Psoas muscle (tissue), 7 donors: ENCODE measurements at regions not wholly inside any gene's neighbourhood (a gene's known extent, or its start where the extent isn't known, plus 50 kb on each side); places are given as distances from the start of the nearest gene placed in this dataset.

Experiments used
- ATAC-seq, 4 donors: fragments of 200-7000 bp; cut with Tn5 transposase; one replicate each; pipeline ENCODE4 v1.9.1; 2020; ENCODE audit warnings: moderate library complexity in 3 of 4, mild to moderate bottlenecking in 2 of 4
- DNase-seq, 2 donors: peaks; one replicate each; pipeline ENCODE4 v3.0.0-alpha.2; 2020
- H3K27ac ChIP-seq: fragments of 200-600 bp; one replicate; pipeline ENCODE4 v1.8.0; 2022
- H3K27me3 ChIP-seq, 3 donors: fragments of 200-600 bp in 1 of 3; one replicate each; pipeline versions ENCODE4 v1.6.1 to v1.8.0; 2013 to 2022; ENCODE audit warnings: low read length in 2 of 3, mild to moderate bottlenecking in 2 of 3, moderate library complexity in 1 of 3; ENCODE audit not compliant: insufficient read depth in 3 of 3
- H3K36me3 ChIP-seq, 2 donors: fragments of 200-600 bp in 1 of 2; one replicate each; pipeline versions ENCODE4 v1.6.1 to v1.8.0; 2013 to 2022; ENCODE audit warnings: low read depth in 1 of 2, mild to moderate bottlenecking in 1 of 2, moderate library complexity in 1 of 2; ENCODE audit not compliant: insufficient read depth in 1 of 2
- H3K4me1 ChIP-seq: fragments of 200-600 bp; one replicate; pipeline ENCODE4 v1.8.0; 2022
- H3K4me3 ChIP-seq: fragments of 200-600 bp; one replicate; pipeline ENCODE4 v1.8.0; 2022; ENCODE audit warnings: mild to moderate bottlenecking
- H3K9me3 ChIP-seq: fragments of 200-600 bp; one replicate; pipeline ENCODE4 v1.8.0; 2022
- CTCF ChIP-seq: fragments of 200-600 bp; IDR thresholded peaks from one replicate; pipeline ENCODE4 v1.8.0; 2022; ENCODE audit warnings: antibody characterized with exemption
- WGBS, 3 donors: extraction: QIAGEN DNeasy Blood & Tissue Kit; methylation state at CpG; one replicate each; pipeline versions ENCODE4 v1.1.6 to v1.1.7; 2013; 5-methylcytosine and 5-hydroxymethylcytosine counted together
- intact Hi-C, 2 donors: fragments of 100-400 bp; cut with DNase I; formaldehyde crosslinking; loops; one replicate each; pipeline versions ENCODE4 v1.11.0 to v1.14.2; 2022
- donor health status: healthy with polysubstance abuse.
- donor health status: DM: no; HTN: no; CAD: no; lungs with moderate emphysema.
- donor health status: Bipolar disorder and iron deficiency.
- donor health status: healthy.
- donor health status: DM: yes; HTN: yes; CAD: no.
- donor health status: DM: no; HTN: no; CAD: no.
- donor health status: DM: yes; HTN: yes; CAD: no.

- intact Hi-C loops: loop anchor here in 1 of 2 donors (10.0 kb wide), 1 partner anchor 305 kb away; the partner anchor contains the start of gene TLE3
- Histone ChIP-seq H3K4me1 (peaks cover 22% of the 10 kb centered on the region), H3K27ac (peak overlapping the region; percentile 67), H3K27me3 (peaks cover 0 to 2% (median 0%) of the 10 kb centered on the region in 3 donors), H3K36me3 (no peaks in the 10 kb centered on the region), H3K4me3 (no peak overlapping the region), H3K9me3 (no peaks in the 10 kb centered on the region)
- WGBS, 3 donors: 91 to 92% (median 91%) methylated on average over 9 of the region's 9 CpGs
- no peak for DNase-seq
- no peak for ATAC-seq
- TF ChIP-seq CTCF: no peak
Measured at GRCh38 chr15:69789648-69790393, 307.9 kb downstream of the TLE3 start.

- no peaks in the 10 kb centered on the region for H3K9me3 ChIP-seq
- WGBS, 3 donors: 26 to 39% (median 31%) methylated on average over 12 of the region's 12 CpGs
- peak overlapping the region; percentile 67 for H3K27ac ChIP-seq
- peaks cover 0 to 2% (median 0%) of the 10 kb centered on the region in 3 donors for H3K27me3 ChIP-seq
- no peaks in the 10 kb centered on the region for H3K36me3 ChIP-seq
- peak; percentile 94 to 96 (median 94) for ATAC-seq
- peak; percentile 73 to 88 for DNase-seq
- no peak for TF ChIP-seq CTCF
- H3K4me3 ChIP-seq: no peak overlapping the region
- peaks cover 29% of the 10 kb centered on the region for H3K4me1 ChIP-seq
- intact Hi-C loops: loop anchor here in 1 of 2 donors (10.0 kb wide), 1 partner anchor 304 kb away; the partner anchor contains the start of gene TLE3
Measured at GRCh38 chr15:69790632-69791031, 307.1 kb downstream of the TLE3 start.

- no peak for DNase-seq
Measured at GRCh38 chr15:69792823-69793222, 304.9 kb downstream of the TLE3 start.

GRCh38 chr15:69793431-69793780 lies 304.3 kb downstream of the TLE3 start:
- Histone ChIP-seq H3K36me3 (no peaks in the 10 kb centered on the region), H3K27ac (peak overlapping the region; percentile 71), H3K4me1 (peaks cover 29% of the 10 kb centered on the region), H3K27me3 (peaks cover 0 to 2% (median 0%) of the 10 kb centered on the region in 3 donors), H3K9me3 (no peaks in the 10 kb centered on the region), H3K4me3 (no peak overlapping the region)
- no peak for TF ChIP-seq CTCF
- ATAC-seq: no peak
- WGBS, 3 donors: 57 to 64% (median 59%) methylated on average over 9 of the region's 9 CpGs
- intact Hi-C loops: loop anchor here in 1 of 2 donors (10.0 kb wide), 1 partner anchor 301 kb away; the partner anchor contains the start of gene TLE3
- DNase-seq: no peak

More at GRCh38 chr15:69792823-69793222, 304.9 kb downstream of the TLE3 start:
- Histone ChIP-seq H3K4me3 (no peak overlapping the region), H3K9me3 (no peaks in the 10 kb centered on the region), H3K27me3 (peaks cover 0 to 2% (median 0%) of the 10 kb centered on the region in 3 donors), H3K27ac (no peak overlapping the region), H3K4me1 (peaks cover 29% of the 10 kb centered on the region), H3K36me3 (no peaks in the 10 kb centered on the region)
- 91 to 97% (median 93%) methylated on average over 4 of the region's 4 CpGs for WGBS, 3 donors
- no peak for TF ChIP-seq CTCF
- intact Hi-C loops: loop anchor here in 1 of 2 donors (10.0 kb wide), 1 partner anchor 302 kb away; the partner anchor contains the start of gene TLE3
- no peak for ATAC-seq
